ENCODE measurements at regions not wholly inside any gene's neighbourhood (a gene's known extent, or its start where the extent isn't known, plus 50 kb on each side); places are given as distances from the start of the nearest gene placed in this dataset.

- no peak for TF ChIP-seq POLR2AphosphoS5 (IDR thresholded peaks at IDR 0.05)
- no peak for TF ChIP-seq CTCF (IDR thresholded peaks at IDR 0.05)
- TF ChIP-seq POLR2A (IDR thresholded peaks at IDR 0.05): no peak
- no peak for TF ChIP-seq EP300 (IDR thresholded peaks at IDR 0.05)
Measured at GRCh38 chr12:67871231-67871630, 118.0 kb upstream of the IFNG-AS1 start.

All from gastroesophageal sphincter (tissue), 3 donors.